ENCODE measurements at regions not wholly inside any gene's neighbourhood (a gene's known extent, or its start where the extent isn't known, plus 50 kb on each side); places are given as distances from the start of the nearest gene placed in this dataset.

DNA sequence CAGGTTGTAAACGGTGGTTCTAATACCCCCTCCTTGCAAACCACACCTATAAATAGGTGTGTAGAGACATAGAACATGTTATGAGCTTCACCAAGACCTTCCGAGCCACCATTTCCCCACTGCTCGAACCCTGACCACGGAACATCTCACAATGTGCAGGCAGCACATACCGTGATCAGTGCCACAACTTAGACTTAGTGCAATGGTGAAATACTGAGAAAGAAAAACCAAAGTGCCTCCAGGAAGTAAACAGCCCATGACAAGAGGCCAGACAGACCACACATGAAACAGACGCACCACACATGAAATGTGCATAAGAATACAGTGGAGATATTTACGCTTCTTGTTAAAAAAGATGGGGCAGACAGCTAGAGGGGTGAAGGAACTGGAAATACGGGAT is 166.9 kb upstream of the CCND2 start:
- no peak overlapping the region for H3K9ac ChIP-seq (ENCODE audit: insufficient read length, low read depth)
- no peak overlapping the region for H3K4me3 ChIP-seq (ENCODE audit: insufficient read length, low read depth)
- TF ChIP-seq SUZ12 (IDR thresholded peaks at IDR 0.05; ENCODE audit: extremely low read depth, insufficient read depth, insufficient read length) = no peak
- no peak for TF ChIP-seq YY1 (IDR thresholded peaks at IDR 0.05; ENCODE audit: insufficient read depth, insufficient read length)
- no peak for TF ChIP-seq ZNF274 (IDR thresholded peaks at IDR 0.05; ENCODE audit: low read depth, low read length)
- H3K36me3 ChIP-seq (ENCODE audit: insufficient read depth, insufficient read length, low read length) = no peaks in the 10 kb centered on the region
- no peak for DNase-seq (ENCODE audit: low read depth, low spot score)
- no peaks in the 10 kb centered on the region for H3K27me3 ChIP-seq (ENCODE audit: insufficient read depth, insufficient read length)
- no peaks in the 10 kb centered on the region for H3K4me1 ChIP-seq (ENCODE audit: insufficient read depth, insufficient read length)
- H3K9me3 ChIP-seq (ENCODE audit: insufficient read depth, low read length) = no peaks in the 10 kb centered on the region

DNA sequence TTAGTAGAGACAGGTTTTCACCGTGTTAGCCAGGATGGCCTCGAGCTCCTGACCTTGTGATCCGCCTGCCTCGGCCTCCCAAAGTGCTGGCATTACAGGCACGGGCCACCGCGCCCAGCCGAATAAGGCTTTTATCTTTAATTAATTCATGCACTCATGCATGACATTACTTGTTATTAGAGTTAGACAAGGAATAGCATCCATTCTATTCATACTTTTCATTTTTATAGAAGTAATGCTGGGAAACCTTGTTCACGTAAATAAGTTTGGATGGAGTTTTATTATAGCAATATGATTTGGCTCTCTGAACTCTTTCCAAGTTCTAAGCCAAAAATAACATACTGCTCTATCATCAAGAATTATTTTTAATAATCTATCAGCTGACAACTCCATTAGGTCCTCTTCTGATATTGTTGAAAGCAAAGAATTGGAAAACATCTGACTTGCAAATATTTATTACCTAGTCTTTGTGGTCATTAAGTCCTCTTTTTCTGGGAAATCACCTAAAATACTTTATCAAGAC is 168.8 kb upstream of the CCND2 start:
- Histone ChIP-seq H3K36me3 (ENCODE audit: insufficient read depth, insufficient read length, low read length) (no peaks in the 10 kb centered on the region), H3K9ac (ENCODE audit: insufficient read length, low read depth) (no peak overlapping the region), H3K4me3 (ENCODE audit: insufficient read length, low read depth) (no peak overlapping the region), H3K9me3 (ENCODE audit: insufficient read depth, low read length) (no peaks in the 10 kb centered on the region), H3K4me1 (ENCODE audit: insufficient read depth, insufficient read length) (no peaks in the 10 kb centered on the region), H3K27me3 (ENCODE audit: insufficient read depth, insufficient read length) (no peaks in the 10 kb centered on the region)
- TF ChIP-seq ZNF274 (IDR thresholded peaks at IDR 0.05; ENCODE audit: low read depth, low read length) (no peak), YY1 (IDR thresholded peaks at IDR 0.05; ENCODE audit: insufficient read depth, insufficient read length) (no peak), SUZ12 (IDR thresholded peaks at IDR 0.05; ENCODE audit: extremely low read depth, insufficient read depth, insufficient read length) (no peak)
- DNase-seq (ENCODE audit: low read depth, low spot score) = no peak

- H3K9me3 ChIP-seq (ENCODE audit: insufficient read depth, low read length) = no peaks in the 10 kb centered on the region
- H3K27me3 ChIP-seq (ENCODE audit: insufficient read depth, insufficient read length) = no peaks in the 10 kb centered on the region
- H3K4me1 ChIP-seq (ENCODE audit: insufficient read depth, insufficient read length) = no peaks in the 10 kb centered on the region
- no peak overlapping the region for H3K9ac ChIP-seq (ENCODE audit: insufficient read length, low read depth)
- H3K36me3 ChIP-seq (ENCODE audit: insufficient read depth, insufficient read length, low read length) = no peaks in the 10 kb centered on the region
- TF ChIP-seq YY1 (IDR thresholded peaks at IDR 0.05; ENCODE audit: insufficient read depth, insufficient read length) (no peak), ZNF274 (IDR thresholded peaks at IDR 0.05; ENCODE audit: low read depth, low read length) (no peak), SUZ12 (IDR thresholded peaks at IDR 0.05; ENCODE audit: extremely low read depth, insufficient read depth, insufficient read length) (no peak)
- H3K4me3 ChIP-seq (ENCODE audit: insufficient read length, low read depth) = no peak overlapping the region
- DNase-seq (ENCODE audit: low read depth, low spot score) = no peak
These were observed 174.3 kb upstream of the CCND2 start for GRCh38 chr12:4099276-4099675.

GRCh38 chr12:4091016-4091743 is 182.4 kb upstream of the CCND2 start:
- TF ChIP-seq SUZ12 (IDR thresholded peaks at IDR 0.05; ENCODE audit: extremely low read depth, insufficient read depth, insufficient read length) = no peak
- no peak for TF ChIP-seq YY1 (IDR thresholded peaks at IDR 0.05; ENCODE audit: insufficient read depth, insufficient read length)
- TF ChIP-seq ZNF274 (IDR thresholded peaks at IDR 0.05; ENCODE audit: low read depth, low read length) = no peak
- H3K4me1 ChIP-seq (ENCODE audit: insufficient read depth, insufficient read length) = no peaks in the 10 kb centered on the region
- no peak overlapping the region for H3K4me3 ChIP-seq (ENCODE audit: insufficient read length, low read depth)
- H3K9ac ChIP-seq (ENCODE audit: insufficient read length, low read depth) = no peak overlapping the region
- no peak for DNase-seq (ENCODE audit: low read depth, low spot score)
- no peaks in the 10 kb centered on the region for H3K27me3 ChIP-seq (ENCODE audit: insufficient read depth, insufficient read length)
- no peaks in the 10 kb centered on the region for H3K36me3 ChIP-seq (ENCODE audit: insufficient read depth, insufficient read length, low read length)
- H3K9me3 ChIP-seq (ENCODE audit: insufficient read depth, low read length) = peaks cover 10% of the 10 kb centered on the region; the same call in 1 of the 2 replicates

DNA sequence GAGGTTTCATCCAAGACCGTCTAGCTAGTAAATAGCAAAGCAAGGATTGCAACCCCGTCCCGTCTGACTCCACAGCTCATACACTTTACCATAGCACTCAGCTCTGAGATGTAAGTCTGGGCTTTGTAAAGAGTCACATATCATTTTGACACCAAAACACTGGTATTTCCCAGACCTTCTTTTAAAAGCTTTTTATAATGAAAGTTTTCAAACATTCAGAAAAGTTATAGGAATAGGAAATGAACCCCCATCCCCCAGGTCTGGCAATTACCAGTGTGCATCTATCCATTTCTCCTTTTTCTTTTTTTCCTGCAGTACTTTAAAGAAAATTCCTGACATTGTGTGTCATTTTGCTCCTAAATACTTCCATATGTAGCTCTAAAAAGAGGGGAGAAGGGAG is 183.6 kb upstream of the CCND2 start:
- no peak for TF ChIP-seq SUZ12 (IDR thresholded peaks at IDR 0.05; ENCODE audit: extremely low read depth, insufficient read depth, insufficient read length)
- no peak for TF ChIP-seq YY1 (IDR thresholded peaks at IDR 0.05; ENCODE audit: insufficient read depth, insufficient read length)
- no peak for TF ChIP-seq ZNF274 (IDR thresholded peaks at IDR 0.05; ENCODE audit: low read depth, low read length)
- Histone ChIP-seq H3K36me3 (ENCODE audit: insufficient read depth, insufficient read length, low read length) (no peaks in the 10 kb centered on the region), H3K4me1 (ENCODE audit: insufficient read depth, insufficient read length) (no peaks in the 10 kb centered on the region), H3K9ac (ENCODE audit: insufficient read length, low read depth) (no peak overlapping the region), H3K9me3 (ENCODE audit: insufficient read depth, low read length) (peaks cover 10% of the 10 kb centered on the region; the same call in 1 of the 2 replicates), H3K27me3 (ENCODE audit: insufficient read depth, insufficient read length) (no peaks in the 10 kb centered on the region), H3K4me3 (ENCODE audit: insufficient read length, low read depth) (no peak overlapping the region)
- DNase-seq (ENCODE audit: low read depth, low spot score) = no peak

GRCh38 chr12:4089121-4089606 is 184.4 kb upstream of the CCND2 start:
- Histone ChIP-seq H3K36me3 (ENCODE audit: insufficient read depth, insufficient read length, low read length) (no peaks in the 10 kb centered on the region), H3K4me1 (ENCODE audit: insufficient read depth, insufficient read length) (no peaks in the 10 kb centered on the region), H3K27me3 (ENCODE audit: insufficient read depth, insufficient read length) (no peaks in the 10 kb centered on the region), H3K4me3 (ENCODE audit: insufficient read length, low read depth) (no peak overlapping the region), H3K9me3 (ENCODE audit: insufficient read depth, low read length) (peaks cover 10% of the 10 kb centered on the region; the same call in 1 of the 2 replicates), H3K9ac (ENCODE audit: insufficient read length, low read depth) (no peak overlapping the region)
- no peak for DNase-seq (ENCODE audit: low read depth, low spot score)
- TF ChIP-seq SUZ12 (IDR thresholded peaks at IDR 0.05; ENCODE audit: extremely low read depth, insufficient read depth, insufficient read length) = no peak
- no peak for TF ChIP-seq YY1 (IDR thresholded peaks at IDR 0.05; ENCODE audit: insufficient read depth, insufficient read length)
- TF ChIP-seq ZNF274 (IDR thresholded peaks at IDR 0.05; ENCODE audit: low read depth, low read length) = no peak

DNA sequence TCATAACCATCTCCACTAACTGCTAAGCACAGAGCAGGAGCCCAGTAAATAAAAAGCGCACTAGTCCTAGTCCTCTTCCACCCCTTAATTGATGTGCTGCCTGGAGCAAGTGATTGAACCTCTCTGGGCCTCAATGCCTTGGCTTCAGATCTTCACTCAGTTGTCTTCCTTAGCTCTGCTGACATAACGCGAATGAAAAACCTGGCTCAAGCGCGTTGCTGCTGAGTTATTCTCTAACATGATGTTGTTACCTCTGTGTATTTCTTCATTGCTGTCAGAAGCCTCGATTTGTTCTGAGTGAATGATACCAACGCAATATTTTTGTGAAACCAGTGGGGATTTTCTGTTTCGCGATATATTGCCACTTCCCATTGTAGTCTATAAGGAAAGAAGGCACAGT is 185.1 kb upstream of the CCND2 start:
- Histone ChIP-seq H3K9me3 (ENCODE audit: insufficient read depth, low read length) (peaks cover 10% of the 10 kb centered on the region; the same call in 1 of the 2 replicates), H3K9ac (ENCODE audit: insufficient read length, low read depth) (no peak overlapping the region), H3K4me1 (ENCODE audit: insufficient read depth, insufficient read length) (no peaks in the 10 kb centered on the region), H3K4me3 (ENCODE audit: insufficient read length, low read depth) (no peak overlapping the region), H3K36me3 (ENCODE audit: insufficient read depth, insufficient read length, low read length) (no peaks in the 10 kb centered on the region), H3K27me3 (ENCODE audit: insufficient read depth, insufficient read length) (no peaks in the 10 kb centered on the region)
- DNase-seq (ENCODE audit: low read depth, low spot score) = no peak
- TF ChIP-seq SUZ12 (IDR thresholded peaks at IDR 0.05; ENCODE audit: extremely low read depth, insufficient read depth, insufficient read length) = no peak
- TF ChIP-seq ZNF274 (IDR thresholded peaks at IDR 0.05; ENCODE audit: low read depth, low read length) = no peak
- no peak for TF ChIP-seq YY1 (IDR thresholded peaks at IDR 0.05; ENCODE audit: insufficient read depth, insufficient read length)
